H1 (cell line): ENCODE measurements at regions not wholly inside any gene's neighbourhood (a gene's known extent, or its start where the extent isn't known, plus 50 kb on each side); places are given as distances from the start of the nearest gene placed in this dataset.

Experiments used
- PHF8 ChIP-seq: fragments of 200-600 bp; sonication (generic); conservative IDR thresholded peaks from 2 replicates; pipeline ENCODE4 v1.7.1; 2012; ENCODE audit warnings: low read depth, mild to moderate bottlenecking, inconsistent platforms, low read length, moderate library complexity
- RNF2 ChIP-seq: fragments of 200-900, 300-1000 bp; sonication (generic); IDR thresholded peaks from 2 replicates; pipeline ENCODE4 v1.7.1; 2016; ENCODE audit warnings: borderline replicate concordance, low read depth, mild to moderate bottlenecking, antibody characterized with exemption, low read length; ENCODE audit not compliant: poor library complexity, severe bottlenecking; ENCODE audit errors: missing control alignments

DNA sequence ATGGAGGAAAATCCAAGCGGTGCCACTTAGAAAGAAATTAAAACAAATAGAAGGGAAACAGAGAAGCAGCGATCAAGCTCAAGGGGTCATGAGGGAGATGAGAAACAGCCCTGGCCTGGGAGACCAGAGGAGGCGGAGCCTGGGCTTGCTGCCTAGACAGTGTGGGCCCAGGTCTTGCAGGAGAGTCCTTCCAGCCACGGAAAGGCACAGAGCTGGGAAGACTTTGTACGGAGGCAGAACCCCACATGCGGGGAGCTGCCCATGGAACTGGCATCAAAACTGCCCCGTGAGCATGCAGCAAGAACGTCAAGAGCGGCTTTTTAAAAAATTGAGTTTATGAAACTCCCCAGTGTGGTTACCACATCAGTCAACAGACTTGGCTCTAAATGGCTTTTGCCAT, 119.4 kb downstream of the IRX1 start (continued):
- TF ChIP-seq RNF2, result no peak
- no peak for TF ChIP-seq PHF8
- TF ChIP-seq, all 59 proteins: peak for 0
